Neural progenitor cell (in vitro differentiated cells): ENCODE measurements at regions not wholly inside any gene's neighbourhood (a gene's known extent, or its start where the extent isn't known, plus 50 kb on each side); places are given as distances from the start of the nearest gene placed in this dataset.
A peak's percentile ranks its signal among the peaks of the same experiment; 100 is the strongest.

Experiments
- DNase-seq: peaks from one replicate; pipeline ENCODE4 v3.0.0-alpha.2; 2016; ENCODE audit warnings: low spot score
- H2AFZ ChIP-seq: fragments of 200-600 bp; sonication (generic); replicated peaks from 2 replicates; pipeline ENCODE4 v1.6.1; 2016; ENCODE audit warnings: antibody characterized with exemption
- H3F3A ChIP-seq: fragments of 200-600 bp; sonication (generic); 2 replicates; pipeline ENCODE4 v1.6.1; 2016; ENCODE audit warnings: antibody characterized with exemption, low read depth
- H3K27ac ChIP-seq: fragments of 200-600 bp; sonication (generic); 2 replicates; pipeline ENCODE4 v1.5.1; 2016; ENCODE audit warnings: mild to moderate bottlenecking
- H3K27me3 ChIP-seq: fragments of 200-600 bp; sonication (generic); 2 replicates; pipeline ENCODE4 v1.6.1; 2016; ENCODE audit warnings: mild to moderate bottlenecking, moderate library complexity
- H3K36me3 ChIP-seq: fragments of 200-600 bp; sonication (generic); 2 replicates; pipeline ENCODE4 v1.5.1; 2016
- H3K4me1 ChIP-seq: fragments of 200-600 bp; sonication (generic); 2 replicates; pipeline ENCODE4 v1.6.1; 2016; ENCODE audit warnings: mixed run types
- H3K4me2 ChIP-seq: fragments of 200-600 bp; sonication (generic); 2 replicates; pipeline ENCODE4 v1.6.1; 2016
- H3K4me3 ChIP-seq: fragments of 200-600 bp; sonication (generic); 2 replicates; pipeline ENCODE4 v1.5.1; 2016
- H3K79me2 ChIP-seq: fragments of 200-600 bp; sonication (generic); 2 replicates; pipeline ENCODE4 v1.6.1; 2016; ENCODE audit warnings: low read depth
- H3K9ac ChIP-seq: fragments of 200-600 bp; sonication (generic); 2 replicates; pipeline ENCODE4 v1.6.1; 2016
- H3K9me3 ChIP-seq: fragments of 200-600 bp; sonication (generic); 2 replicates; pipeline ENCODE4 v1.5.1; 2016; ENCODE audit warnings: low read depth
- H4K20me1 ChIP-seq: fragments of 200-600 bp; sonication (generic); 2 replicates; pipeline ENCODE4 v1.6.1; 2016; ENCODE audit warnings: low read depth
- H3K27ac Mint-ChIP-seq: 3 replicates; pipeline ENCODE4 v1.8.0; 2021; ENCODE audit warnings: mixed read lengths
- H3K27me3 Mint-ChIP-seq: 2 replicates; pipeline ENCODE4 v1.8.0; 2022; ENCODE audit warnings: low read depth, mild to moderate bottlenecking, inconsistent platforms, moderate library complexity, mixed read lengths; ENCODE audit not compliant: insufficient read depth
- H3K36me3 Mint-ChIP-seq: 3 replicates; pipeline ENCODE4 v1.8.0; 2021; ENCODE audit warnings: mixed read lengths
- H3K4me1 Mint-ChIP-seq: 3 replicates; pipeline ENCODE4 v1.8.0; 2021; ENCODE audit warnings: mixed read lengths
- H3K4me3 Mint-ChIP-seq: 3 replicates; pipeline ENCODE4 v1.8.0; 2021; ENCODE audit warnings: mild to moderate bottlenecking, moderate library complexity, mixed read lengths
- H3K9me3 Mint-ChIP-seq: 3 replicates; pipeline ENCODE4 v1.8.0; 2020; ENCODE audit warnings: mixed read lengths
- EZH2 ChIP-seq: fragments of 200-600 bp; sonication (generic); IDR thresholded peaks from 2 replicates; pipeline ENCODE4 v1.6.1; 2017; ENCODE audit warnings: antibody characterized with exemption, mild to moderate bottlenecking, moderate library complexity
- EZH2phosphoT487 ChIP-seq: fragments of 200-600 bp; sonication (generic); IDR thresholded peaks from 2 replicates; pipeline ENCODE4 v1.6.1; 2017; ENCODE audit warnings: antibody characterized with exemption
- TF ChIP-seq, protein P1 (sequence below): fragments of 200-600 bp; sonication (generic); IDR thresholded peaks from 2 replicates; pipeline ENCODE4 v1.5.1; 2017; ENCODE audit warnings: antibody characterized with exemption, mild to moderate bottlenecking

DNA sequence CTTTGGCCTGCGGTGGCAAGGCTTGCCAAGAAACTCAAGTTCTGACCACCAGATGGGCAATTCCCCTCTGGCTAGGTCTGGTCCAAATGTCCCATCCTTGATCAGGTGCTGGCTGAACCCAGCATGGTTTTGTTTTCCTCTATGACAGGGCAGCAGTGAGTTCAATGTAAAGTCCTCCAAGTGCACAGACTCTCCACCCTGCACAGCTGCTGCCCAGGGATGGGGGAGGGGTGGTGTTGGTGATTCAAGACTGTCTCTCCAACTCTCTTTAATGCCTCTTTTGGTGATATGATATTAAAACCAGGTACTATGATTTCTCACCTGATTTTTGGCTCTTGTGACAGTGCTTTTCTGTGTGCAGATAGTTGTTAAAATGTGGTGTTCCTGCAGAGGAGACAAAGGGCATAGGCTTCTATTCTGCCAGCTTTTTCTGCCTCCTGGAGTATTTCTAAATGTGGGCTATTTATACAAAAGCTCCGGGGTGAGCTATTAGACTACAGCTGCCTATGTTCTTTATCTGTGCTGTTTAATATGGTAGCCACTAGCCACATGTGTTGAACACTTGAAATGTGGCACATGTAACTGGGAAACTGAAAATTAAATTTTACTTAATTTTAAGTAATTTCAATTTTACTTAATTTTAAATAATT is 64.0 kb upstream of the STK39 start:
- Histone ChIP-seq H3K9ac (no peak overlapping the region), H3K4me3 (no peak overlapping the region), H3K9me3 (no peaks in the 10 kb centered on the region), H4K20me1 (no peaks in the 10 kb centered on the region), H3K79me2 (no peaks in the 10 kb centered on the region), H3K4me2 (no peak overlapping the region), H3K4me1 (no peaks in the 10 kb centered on the region), H2AFZ (no peak overlapping the region), H3F3A (no peaks in the 10 kb centered on the region), H3K27ac (no peak overlapping the region), H3K36me3 (no peaks in the 10 kb centered on the region), H3K27me3 (no peaks in the 10 kb centered on the region)
- H3K4me3 Mint-ChIP-seq = no peak overlapping the region
- DNase-seq = no peak
- H3K9me3 Mint-ChIP-seq = peaks cover 13% of the 10 kb centered on the region
- H3K27ac Mint-ChIP-seq = peak overlapping the region; percentile 70
- H3K4me1 Mint-ChIP-seq = peaks cover 8% of the 10 kb centered on the region
- TF ChIP-seq EZH2phosphoT487 (no peak), EZH2 (no peak)
- TF ChIP-seq, protein P1, sequence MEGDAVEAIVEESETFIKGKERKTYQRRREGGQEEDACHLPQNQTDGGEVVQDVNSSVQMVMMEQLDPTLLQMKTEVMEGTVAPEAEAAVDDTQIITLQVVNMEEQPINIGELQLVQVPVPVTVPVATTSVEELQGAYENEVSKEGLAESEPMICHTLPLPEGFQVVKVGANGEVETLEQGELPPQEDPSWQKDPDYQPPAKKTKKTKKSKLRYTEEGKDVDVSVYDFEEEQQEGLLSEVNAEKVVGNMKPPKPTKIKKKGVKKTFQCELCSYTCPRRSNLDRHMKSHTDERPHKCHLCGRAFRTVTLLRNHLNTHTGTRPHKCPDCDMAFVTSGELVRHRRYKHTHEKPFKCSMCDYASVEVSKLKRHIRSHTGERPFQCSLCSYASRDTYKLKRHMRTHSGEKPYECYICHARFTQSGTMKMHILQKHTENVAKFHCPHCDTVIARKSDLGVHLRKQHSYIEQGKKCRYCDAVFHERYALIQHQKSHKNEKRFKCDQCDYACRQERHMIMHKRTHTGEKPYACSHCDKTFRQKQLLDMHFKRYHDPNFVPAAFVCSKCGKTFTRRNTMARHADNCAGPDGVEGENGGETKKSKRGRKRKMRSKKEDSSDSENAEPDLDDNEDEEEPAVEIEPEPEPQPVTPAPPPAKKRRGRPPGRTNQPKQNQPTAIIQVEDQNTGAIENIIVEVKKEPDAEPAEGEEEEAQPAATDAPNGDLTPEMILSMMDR = no peak
- peaks cover 1% of the 10 kb centered on the region for H3K36me3 Mint-ChIP-seq
- H3K27me3 Mint-ChIP-seq = no peaks in the 10 kb centered on the region

DNA sequence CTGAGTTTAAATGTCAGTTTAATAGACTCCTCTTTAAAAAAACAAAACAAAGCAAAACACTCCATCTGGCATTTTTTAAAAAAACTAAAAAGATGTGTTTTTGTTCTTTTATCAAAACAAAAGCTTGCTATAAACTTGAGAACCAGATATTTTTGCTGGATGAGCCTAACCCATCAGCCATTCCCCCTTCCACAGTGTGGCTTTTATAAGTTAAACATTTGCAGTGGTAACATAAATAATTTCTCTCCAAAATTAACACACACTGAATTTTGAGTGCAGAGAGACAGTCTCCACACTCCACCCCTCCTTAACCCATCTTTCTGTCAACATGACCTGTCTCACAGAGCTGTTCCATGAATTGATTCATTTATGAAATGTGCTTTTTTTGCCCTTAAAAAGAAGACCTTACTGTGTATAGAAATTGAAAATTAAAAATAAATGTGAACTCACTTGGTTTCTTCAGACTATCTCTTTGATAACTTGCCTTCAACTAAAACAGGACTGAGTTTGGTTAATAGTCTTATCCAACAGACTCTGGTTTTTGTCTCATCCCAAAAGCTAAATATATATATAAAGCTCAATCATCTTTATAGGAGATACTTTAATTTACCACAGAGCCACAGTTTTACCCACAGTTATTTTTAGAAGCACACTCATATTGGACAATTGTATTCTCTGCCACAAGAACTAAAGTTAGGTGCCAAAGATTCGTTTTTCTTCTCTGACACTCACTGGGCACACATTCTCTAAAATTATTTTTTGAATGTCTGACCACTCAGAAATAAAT is 64.8 kb upstream of the STK39 start:
- H3K27ac Mint-ChIP-seq = peak overlapping the region; percentile 16
- no peak for DNase-seq
- Histone ChIP-seq H3K79me2 (no peaks in the 10 kb centered on the region), H3K4me1 (no peaks in the 10 kb centered on the region), H3K9me3 (no peaks in the 10 kb centered on the region), H3K27ac (no peak overlapping the region), H2AFZ (no peak overlapping the region), H4K20me1 (no peaks in the 10 kb centered on the region), H3K4me2 (no peak overlapping the region), H3K36me3 (no peaks in the 10 kb centered on the region), H3K9ac (no peak overlapping the region), H3K27me3 (no peaks in the 10 kb centered on the region), H3F3A (no peaks in the 10 kb centered on the region), H3K4me3 (no peak overlapping the region)
- H3K4me1 Mint-ChIP-seq = peaks cover 8% of the 10 kb centered on the region
- H3K4me3 Mint-ChIP-seq = no peak overlapping the region
- peaks cover 1% of the 10 kb centered on the region for H3K36me3 Mint-ChIP-seq
- H3K27me3 Mint-ChIP-seq = no peaks in the 10 kb centered on the region
- peaks cover 6% of the 10 kb centered on the region for H3K9me3 Mint-ChIP-seq
- TF ChIP-seq EZH2phosphoT487 = no peak
- TF ChIP-seq, protein P1 = no peak
- TF ChIP-seq EZH2 = no peak

DNA sequence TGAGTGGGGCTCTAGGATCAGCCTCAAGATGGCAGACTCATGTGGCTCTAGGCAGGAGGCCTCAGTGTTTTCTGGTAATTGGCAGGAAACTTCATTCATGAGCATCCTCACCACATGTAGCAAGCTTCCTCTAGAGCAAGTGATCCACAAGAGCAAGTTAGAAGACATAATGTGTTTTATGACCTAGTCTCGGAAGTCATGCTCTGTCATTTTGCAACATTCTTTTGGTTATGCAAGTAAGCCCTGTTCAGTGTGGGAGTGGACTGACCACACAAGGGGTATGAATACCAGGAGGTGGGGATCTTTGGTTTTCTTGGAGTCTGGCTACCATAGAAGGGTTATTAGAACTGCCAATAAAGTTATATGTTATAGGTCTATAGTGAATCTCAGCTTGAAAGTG is 66.8 kb upstream of the STK39 start:
- Histone ChIP-seq H2AFZ (no peak overlapping the region), H3K4me3 (no peak overlapping the region), H3K4me2 (no peak overlapping the region), H3K9ac (no peak overlapping the region), H3K9me3 (no peaks in the 10 kb centered on the region), H3K27ac (no peak overlapping the region), H3F3A (no peaks in the 10 kb centered on the region), H3K27me3 (no peaks in the 10 kb centered on the region), H4K20me1 (no peaks in the 10 kb centered on the region), H3K36me3 (no peaks in the 10 kb centered on the region), H3K79me2 (no peaks in the 10 kb centered on the region), H3K4me1 (peaks cover 6% of the 10 kb centered on the region)
- Mint-ChIP-seq H3K27me3 (peaks cover 3% of the 10 kb centered on the region), H3K4me3 (no peak overlapping the region), H3K36me3 (no peaks in the 10 kb centered on the region), H3K27ac (no peak overlapping the region), H3K4me1 (peaks cover 8% of the 10 kb centered on the region), H3K9me3 (no peaks in the 10 kb centered on the region)
- TF ChIP-seq EZH2phosphoT487 (no peak), EZH2 (no peak)
- TF ChIP-seq, protein P1 = no peak
- DNase-seq = no peak
